ENCODE measurements at regions not wholly inside any gene's neighbourhood (a gene's known extent, or its start where the extent isn't known, plus 50 kb on each side); places are given as distances from the start of the nearest gene placed in this dataset.

- Mint-ChIP-seq H3K9me3 (no peaks in the 10 kb centered on the region), H3K36me3 (ENCODE audit: low read depth) (no peaks in the 10 kb centered on the region), H3K27ac (no peak overlapping the region), H3K4me3 (no peak overlapping the region), H3K27me3 (no peaks in the 10 kb centered on the region), H3K4me1 (ENCODE audit: low read depth) (no peaks in the 10 kb centered on the region)
- H3K27ac ChIP-seq (ENCODE audit: low read depth in 1 of 2, low read length in 2 of 2) = no peak overlapping the region
- ATAC-seq (ENCODE audit: poor library complexity) = no peak
- no peaks in the 10 kb centered on the region for H3K36me3 ChIP-seq (ENCODE audit: insufficient read depth, low read length)
- ChIA-PET POLR2A (no interaction called here), CTCF (no interaction called here)
- no peak for TF ChIP-seq CTCF (IDR thresholded peaks at IDR 0.05)
- no peaks in the 10 kb centered on the region for H3K4me1 ChIP-seq (ENCODE audit: insufficient read depth, low read length)
- H3K4me3 ChIP-seq (ENCODE audit: low read length) = no peak overlapping the region
- intact Hi-C loops (cut with DNase I, micrococcal nuclease) = no loop called here
- H3K9me3 ChIP-seq (ENCODE audit: control insufficient read depth in 1 of 2, insufficient read depth in 1 of 2, low read length in 2 of 2) = no peaks in the 10 kb centered on the region
- peaks cover 2 to 4% of the 10 kb centered on the region in 2 experiments for H3K27me3 ChIP-seq (ENCODE audit: control insufficient read depth in 1 of 2, insufficient read depth in 2 of 2, low read length in 2 of 2)
- no peak for DNase-seq
Measured at GRCh38 chr12:5251786-5252185, 180.1 kb upstream of the NTF3 start.

- POLR2A ChIA-PET = no interaction called here
- Histone ChIP-seq H3K9me3 (ENCODE audit: control insufficient read depth in 1 of 2, insufficient read depth in 1 of 2, low read length in 2 of 2) (no peaks in the 10 kb centered on the region), H3K36me3 (ENCODE audit: insufficient read depth, low read length) (no peaks in the 10 kb centered on the region), H3K4me3 (ENCODE audit: low read length) (no peak overlapping the region), H3K4me1 (ENCODE audit: insufficient read depth, low read length) (no peaks in the 10 kb centered on the region), H3K27me3 (ENCODE audit: control insufficient read depth in 1 of 2, insufficient read depth in 2 of 2, low read length in 2 of 2) (peaks cover 2 to 4% of the 10 kb centered on the region in 2 experiments), H3K27ac (ENCODE audit: low read depth in 1 of 2, low read length in 2 of 2) (no peak overlapping the region)
- CTCF ChIA-PET = no interaction called here
- H3K27me3 Mint-ChIP-seq = peaks cover 5% of the 10 kb centered on the region
- TF ChIP-seq CTCF (IDR thresholded peaks at IDR 0.05) = no peak
- H3K9me3 Mint-ChIP-seq = no peaks in the 10 kb centered on the region
- H3K36me3 Mint-ChIP-seq (ENCODE audit: low read depth) = no peaks in the 10 kb centered on the region
- intact Hi-C loops (cut with DNase I, micrococcal nuclease) = no loop called here
- DNase-seq = no peak
- no peak overlapping the region for H3K4me3 Mint-ChIP-seq
- no peak for ATAC-seq (ENCODE audit: poor library complexity)
- H3K4me1 Mint-ChIP-seq (ENCODE audit: low read depth) = no peaks in the 10 kb centered on the region
- no peak overlapping the region for H3K27ac Mint-ChIP-seq
Measured at GRCh38 chr12:5254703-5255102, 177.2 kb upstream of the NTF3 start.

- CTCF ChIA-PET = no interaction called here
- Histone ChIP-seq H3K36me3 (ENCODE audit: insufficient read depth, low read length) (no peaks in the 10 kb centered on the region), H3K4me3 (ENCODE audit: low read length) (no peak overlapping the region), H3K9me3 (ENCODE audit: control insufficient read depth in 1 of 2, insufficient read depth in 1 of 2, low read length in 2 of 2) (no peaks in the 10 kb centered on the region), H3K4me1 (ENCODE audit: insufficient read depth, low read length) (no peaks in the 10 kb centered on the region), H3K27ac (ENCODE audit: low read depth in 1 of 2, low read length in 2 of 2) (no peak overlapping the region), H3K27me3 (ENCODE audit: control insufficient read depth in 1 of 2, insufficient read depth in 2 of 2, low read length in 2 of 2) (peaks cover 2 to 4% of the 10 kb centered on the region in 2 experiments)
- H3K4me3 Mint-ChIP-seq = no peak overlapping the region
- no peak for ATAC-seq (ENCODE audit: poor library complexity)
- H3K4me1 Mint-ChIP-seq (ENCODE audit: low read depth) = no peaks in the 10 kb centered on the region
- DNase-seq = no peak
- H3K9me3 Mint-ChIP-seq = no peaks in the 10 kb centered on the region
- no peak for TF ChIP-seq CTCF (IDR thresholded peaks at IDR 0.05)
- POLR2A ChIA-PET = no interaction called here
- H3K36me3 Mint-ChIP-seq (ENCODE audit: low read depth) = no peaks in the 10 kb centered on the region
- intact Hi-C loops (cut with DNase I, micrococcal nuclease) = no loop called here
- peaks cover 5% of the 10 kb centered on the region for H3K27me3 Mint-ChIP-seq
- H3K27ac Mint-ChIP-seq = no peak overlapping the region
Measured at GRCh38 chr12:5257763-5258495, 174.0 kb upstream of the NTF3 start.

Data from CD4-positive, alpha-beta T cell (primary cell).